WTC11 (cell line): ENCODE measurements at regions not wholly inside any gene's neighbourhood (a gene's known extent, or its start where the extent isn't known, plus 50 kb on each side); places are given as distances from the start of the nearest gene placed in this dataset.

ENCODE experiments used
- ATAC-seq: fragments of 200-7000 bp; cut with Tn5 transposase; 2 replicates; pipeline ENCODE4 v1.10.0; 2021; ENCODE audit warnings: mild to moderate bottlenecking, moderate library complexity
- CTCF ChIA-PET: fragments of 300-600 bp; sonication (Branson Sonifier 250); formaldehyde crosslinking; loops from one replicate; lab custom pipeline; 2021; ENCODE audit warnings: antibody characterized with exemption; lab: Charles Lee
- POLR2A ChIA-PET: fragments of 350-600 bp; sonication (Branson Sonifier 250); formaldehyde crosslinking; loops from one replicate; lab custom pipeline; 2021; ENCODE audit warnings: antibody characterized with exemption; lab: Charles Lee
- DNase-seq: peaks from one replicate; pipeline ENCODE4 v3.0.0; 2021; ENCODE audit warnings: low spot score
- H3K27ac Mint-ChIP-seq: 2 replicates; pipeline ENCODE4 v1.8.0; 2021; ENCODE audit warnings: mixed read lengths
- H3K27me3 Mint-ChIP-seq: 2 replicates; pipeline ENCODE4 v1.8.0; 2021; ENCODE audit warnings: low read depth, mild to moderate bottlenecking, moderate library complexity, mixed read lengths
- H3K36me3 Mint-ChIP-seq: 2 replicates; pipeline ENCODE4 v1.8.0; 2021; ENCODE audit warnings: mixed read lengths
- H3K4me1 Mint-ChIP-seq: 2 replicates; pipeline ENCODE4 v1.8.0; 2022; ENCODE audit warnings: mixed read lengths
- H3K4me3 Mint-ChIP-seq: 2 replicates; pipeline ENCODE4 v1.8.0; 2021; ENCODE audit warnings: mild to moderate bottlenecking, moderate library complexity, mixed read lengths
- H3K9me3 Mint-ChIP-seq: 2 replicates; pipeline ENCODE4 v1.8.0; 2021; ENCODE audit warnings: mixed read lengths
- ELF4 ChIP-seq: sonication (generic); formaldehyde crosslinking; IDR thresholded peaks from 2 replicates; pipeline ENCODE4 v1.8.1; 2022; ENCODE audit warnings: low read depth, mild to moderate bottlenecking, moderate library complexity, missing genetic modification reagents
- ETV6 ChIP-seq: sonication (generic); formaldehyde crosslinking; IDR thresholded peaks from 2 replicates; pipeline ENCODE4 v1.8.1; 2022; ENCODE audit warnings: mild to moderate bottlenecking, missing genetic modification reagents
- FOXJ3 ChIP-seq: sonication (generic); formaldehyde crosslinking; IDR thresholded peaks from 2 replicates; pipeline ENCODE4 v1.9.0; 2021; ENCODE audit warnings: missing genetic modification reagents, mild to moderate bottlenecking, borderline replicate concordance
- GTF2I ChIP-seq: fragments of 250-450 bp; sonication (Bioruptor Pico); conservative IDR thresholded peaks from 2 replicates; pipeline ENCODE4 v1.4.0; 2021; ENCODE audit warnings: mild to moderate bottlenecking
- JAZF1 ChIP-seq: fragments of 250-450 bp; sonication (Bioruptor Pico); IDR thresholded peaks from 2 replicates; pipeline ENCODE4 v1.9.0; 2021; ENCODE audit warnings: moderate library complexity, mild to moderate bottlenecking, inconsistent platforms
- NFYB ChIP-seq: sonication (generic); formaldehyde crosslinking; conservative IDR thresholded peaks from 2 replicates; pipeline ENCODE4 v1.8.0; 2022; ENCODE audit warnings: low read depth, missing genetic modification reagents
- NR2C2 ChIP-seq: sonication (generic); formaldehyde crosslinking; IDR thresholded peaks from 2 replicates; pipeline ENCODE4 v1.8.0; 2022; ENCODE audit warnings: mild to moderate bottlenecking, missing genetic modification reagents
- PRRX2 ChIP-seq: fragments of 250-450 bp; sonication (Bioruptor Pico); IDR thresholded peaks from 2 replicates; pipeline ENCODE4 v1.8.0; 2021; ENCODE audit warnings: mild to moderate bottlenecking
- TCF7 ChIP-seq: sonication (generic); formaldehyde crosslinking; IDR thresholded peaks from 2 replicates; pipeline ENCODE4 v1.8.0; 2022; ENCODE audit warnings: mild to moderate bottlenecking, low read depth, missing genetic modification reagents, moderate library complexity
- TEAD4 ChIP-seq: sonication (generic); formaldehyde crosslinking; IDR thresholded peaks from 2 replicates; pipeline ENCODE4 v1.8.0; 2022; ENCODE audit warnings: mild to moderate bottlenecking, missing genetic modification reagents
- TP53 ChIP-seq: sonication (generic); formaldehyde crosslinking; IDR thresholded peaks from 2 replicates; pipeline ENCODE4 v1.8.1; 2023; ENCODE audit warnings: mild to moderate bottlenecking, missing genetic modification reagents
- ZBTB21 ChIP-seq: sonication (generic); formaldehyde crosslinking; IDR thresholded peaks from 2 replicates; pipeline ENCODE4 v1.8.1; 2023; ENCODE audit warnings: mild to moderate bottlenecking, missing genetic modification reagents, borderline replicate concordance
- ZNF219 ChIP-seq: sonication (generic); formaldehyde crosslinking; IDR thresholded peaks from 2 replicates; pipeline ENCODE4 v1.8.0; 2023; ENCODE audit warnings: missing genetic modification reagents, mild to moderate bottlenecking, borderline replicate concordance
- ZNF671 ChIP-seq: fragments of 250-450 bp; sonication (Bioruptor Pico); IDR thresholded peaks from 2 replicates; pipeline ENCODE4 v1.8.0; 2021; ENCODE audit warnings: mild to moderate bottlenecking
- ZSCAN18 ChIP-seq: fragments of 250-450 bp; sonication (Bioruptor Pico); IDR thresholded peaks from 2 replicates; pipeline ENCODE4 v2.1.2; 2022; ENCODE audit warnings: mild to moderate bottlenecking, moderate library complexity
- TF ChIP-seq, protein P1 (sequence below): sonication (generic); formaldehyde crosslinking; IDR thresholded peaks from 2 replicates; pipeline ENCODE4 v1.8.0; 2023; ENCODE audit warnings: mild to moderate bottlenecking, missing genetic modification reagents
- TF ChIP-seq, protein P2 (sequence below): fragments of 250-450 bp; sonication (Bioruptor Pico); IDR thresholded peaks from 2 replicates; pipeline ENCODE4 v1.9.0; 2021; ENCODE audit warnings: mild to moderate bottlenecking
- TF ChIP-seq, protein P3 (sequence below): sonication (generic); formaldehyde crosslinking; conservative IDR thresholded peaks from 2 replicates; pipeline ENCODE4 v1.8.1; 2023; ENCODE audit warnings: mild to moderate bottlenecking, low read depth, missing genetic modification reagents, moderate library complexity
- TF ChIP-seq, protein P4 (sequence below): sonication (generic); formaldehyde crosslinking; IDR thresholded peaks from 2 replicates; pipeline ENCODE4 v1.8.1; 2022; ENCODE audit warnings: low read depth, mild to moderate bottlenecking, moderate library complexity, missing genetic modification reagents, borderline replicate concordance
- TF ChIP-seq, protein P5 (sequence below): sonication (generic); formaldehyde crosslinking; IDR thresholded peaks from 2 replicates; pipeline ENCODE4 v1.8.0; 2022; ENCODE audit warnings: mild to moderate bottlenecking, missing genetic modification reagents
- TF ChIP-seq, protein P6 (sequence below): sonication (generic); formaldehyde crosslinking; IDR thresholded peaks from 2 replicates; pipeline ENCODE4 v1.8.1; 2023; ENCODE audit warnings: mild to moderate bottlenecking, moderate library complexity, missing genetic modification reagents

DNA sequence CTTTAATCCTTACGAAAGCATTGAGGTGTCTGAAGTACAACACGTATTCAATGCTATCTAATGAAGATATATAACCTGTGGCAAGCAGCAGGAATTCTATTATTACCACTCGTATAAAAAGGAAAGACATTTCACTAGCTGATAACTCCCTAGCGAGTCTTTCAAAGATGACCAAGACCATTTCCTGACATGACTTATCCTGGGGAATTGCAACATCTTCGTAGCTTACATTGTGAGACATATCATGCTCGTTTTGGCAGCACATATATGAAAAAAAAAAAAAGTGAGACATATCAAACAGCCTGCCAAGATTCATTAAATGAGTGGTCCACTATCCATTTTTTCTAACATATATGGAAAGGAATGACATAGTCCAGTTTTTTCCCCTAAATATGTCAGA lies 337.0 kb downstream of the FSCB start (continued):
- TF ChIP-seq, protein P1, sequence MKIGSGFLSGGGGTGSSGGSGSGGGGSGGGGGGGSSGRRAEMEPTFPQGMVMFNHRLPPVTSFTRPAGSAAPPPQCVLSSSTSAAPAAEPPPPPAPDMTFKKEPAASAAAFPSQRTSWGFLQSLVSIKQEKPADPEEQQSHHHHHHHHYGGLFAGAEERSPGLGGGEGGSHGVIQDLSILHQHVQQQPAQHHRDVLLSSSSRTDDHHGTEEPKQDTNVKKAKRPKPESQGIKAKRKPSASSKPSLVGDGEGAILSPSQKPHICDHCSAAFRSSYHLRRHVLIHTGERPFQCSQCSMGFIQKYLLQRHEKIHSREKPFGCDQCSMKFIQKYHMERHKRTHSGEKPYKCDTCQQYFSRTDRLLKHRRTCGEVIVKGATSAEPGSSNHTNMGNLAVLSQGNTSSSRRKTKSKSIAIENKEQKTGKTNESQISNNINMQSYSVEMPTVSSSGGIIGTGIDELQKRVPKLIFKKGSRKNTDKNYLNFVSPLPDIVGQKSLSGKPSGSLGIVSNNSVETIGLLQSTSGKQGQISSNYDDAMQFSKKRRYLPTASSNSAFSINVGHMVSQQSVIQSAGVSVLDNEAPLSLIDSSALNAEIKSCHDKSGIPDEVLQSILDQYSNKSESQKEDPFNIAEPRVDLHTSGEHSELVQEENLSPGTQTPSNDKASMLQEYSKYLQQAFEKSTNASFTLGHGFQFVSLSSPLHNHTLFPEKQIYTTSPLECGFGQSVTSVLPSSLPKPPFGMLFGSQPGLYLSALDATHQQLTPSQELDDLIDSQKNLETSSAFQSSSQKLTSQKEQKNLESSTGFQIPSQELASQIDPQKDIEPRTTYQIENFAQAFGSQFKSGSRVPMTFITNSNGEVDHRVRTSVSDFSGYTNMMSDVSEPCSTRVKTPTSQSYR, result no peak
- TF ChIP-seq ELF4 (CRISPR knock-in tag) (no peak), JAZF1 (CRISPR knock-in tag) (no peak)

DNA sequence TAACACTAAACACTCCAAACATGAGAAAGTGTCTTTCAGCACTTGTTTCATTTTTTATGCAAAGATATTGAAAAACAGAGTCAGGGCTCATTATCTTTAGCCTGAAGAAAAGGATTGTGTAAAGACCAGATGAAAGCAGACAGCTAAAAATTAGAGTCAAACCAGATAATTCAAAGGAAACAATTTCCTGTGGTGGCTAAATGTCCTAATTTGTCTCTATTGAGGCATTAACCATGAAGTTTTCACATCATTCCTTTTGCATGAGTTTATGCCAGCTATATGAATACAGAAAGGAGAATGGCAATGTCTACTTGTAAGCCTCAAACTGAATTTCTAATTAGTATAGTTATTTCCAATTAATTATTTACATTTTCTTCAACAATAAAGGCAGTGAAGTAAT lies 338.5 kb downstream of the FSCB start:
- POLR2A ChIA-PET, result no interaction called here
- no peaks in the 10 kb centered on the region for H3K27me3 Mint-ChIP-seq
- TF ChIP-seq ETV6, result no peak
- TF ChIP-seq TCF7, result no peak
- no peak for TF ChIP-seq PRRX2 (CRISPR knock-in tag)
- TF ChIP-seq TP53 (CRISPR knock-in tag), result no peak
- TF ChIP-seq TEAD4, result no peak
- TF ChIP-seq NR2C2, result no peak
- TF ChIP-seq ZNF671 (CRISPR knock-in tag), result no peak
- TF ChIP-seq FOXJ3 (CRISPR knock-in tag), result no peak
- TF ChIP-seq, protein P2, sequence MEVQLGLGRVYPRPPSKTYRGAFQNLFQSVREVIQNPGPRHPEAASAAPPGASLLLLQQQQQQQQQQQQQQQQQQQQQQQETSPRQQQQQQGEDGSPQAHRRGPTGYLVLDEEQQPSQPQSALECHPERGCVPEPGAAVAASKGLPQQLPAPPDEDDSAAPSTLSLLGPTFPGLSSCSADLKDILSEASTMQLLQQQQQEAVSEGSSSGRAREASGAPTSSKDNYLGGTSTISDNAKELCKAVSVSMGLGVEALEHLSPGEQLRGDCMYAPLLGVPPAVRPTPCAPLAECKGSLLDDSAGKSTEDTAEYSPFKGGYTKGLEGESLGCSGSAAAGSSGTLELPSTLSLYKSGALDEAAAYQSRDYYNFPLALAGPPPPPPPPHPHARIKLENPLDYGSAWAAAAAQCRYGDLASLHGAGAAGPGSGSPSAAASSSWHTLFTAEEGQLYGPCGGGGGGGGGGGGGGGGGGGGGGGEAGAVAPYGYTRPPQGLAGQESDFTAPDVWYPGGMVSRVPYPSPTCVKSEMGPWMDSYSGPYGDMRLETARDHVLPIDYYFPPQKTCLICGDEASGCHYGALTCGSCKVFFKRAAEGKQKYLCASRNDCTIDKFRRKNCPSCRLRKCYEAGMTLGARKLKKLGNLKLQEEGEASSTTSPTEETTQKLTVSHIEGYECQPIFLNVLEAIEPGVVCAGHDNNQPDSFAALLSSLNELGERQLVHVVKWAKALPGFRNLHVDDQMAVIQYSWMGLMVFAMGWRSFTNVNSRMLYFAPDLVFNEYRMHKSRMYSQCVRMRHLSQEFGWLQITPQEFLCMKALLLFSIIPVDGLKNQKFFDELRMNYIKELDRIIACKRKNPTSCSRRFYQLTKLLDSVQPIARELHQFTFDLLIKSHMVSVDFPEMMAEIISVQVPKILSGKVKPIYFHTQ (CRISPR knock-in tag), result no peak
- TF ChIP-seq, protein P3, sequence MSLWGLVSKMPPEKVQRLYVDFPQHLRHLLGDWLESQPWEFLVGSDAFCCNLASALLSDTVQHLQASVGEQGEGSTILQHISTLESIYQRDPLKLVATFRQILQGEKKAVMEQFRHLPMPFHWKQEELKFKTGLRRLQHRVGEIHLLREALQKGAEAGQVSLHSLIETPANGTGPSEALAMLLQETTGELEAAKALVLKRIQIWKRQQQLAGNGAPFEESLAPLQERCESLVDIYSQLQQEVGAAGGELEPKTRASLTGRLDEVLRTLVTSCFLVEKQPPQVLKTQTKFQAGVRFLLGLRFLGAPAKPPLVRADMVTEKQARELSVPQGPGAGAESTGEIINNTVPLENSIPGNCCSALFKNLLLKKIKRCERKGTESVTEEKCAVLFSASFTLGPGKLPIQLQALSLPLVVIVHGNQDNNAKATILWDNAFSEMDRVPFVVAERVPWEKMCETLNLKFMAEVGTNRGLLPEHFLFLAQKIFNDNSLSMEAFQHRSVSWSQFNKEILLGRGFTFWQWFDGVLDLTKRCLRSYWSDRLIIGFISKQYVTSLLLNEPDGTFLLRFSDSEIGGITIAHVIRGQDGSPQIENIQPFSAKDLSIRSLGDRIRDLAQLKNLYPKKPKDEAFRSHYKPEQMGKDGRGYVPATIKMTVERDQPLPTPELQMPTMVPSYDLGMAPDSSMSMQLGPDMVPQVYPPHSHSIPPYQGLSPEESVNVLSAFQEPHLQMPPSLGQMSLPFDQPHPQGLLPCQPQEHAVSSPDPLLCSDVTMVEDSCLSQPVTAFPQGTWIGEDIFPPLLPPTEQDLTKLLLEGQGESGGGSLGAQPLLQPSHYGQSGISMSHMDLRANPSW, result no peak
- no peak for TF ChIP-seq ZSCAN18
- TF ChIP-seq, protein P4, sequence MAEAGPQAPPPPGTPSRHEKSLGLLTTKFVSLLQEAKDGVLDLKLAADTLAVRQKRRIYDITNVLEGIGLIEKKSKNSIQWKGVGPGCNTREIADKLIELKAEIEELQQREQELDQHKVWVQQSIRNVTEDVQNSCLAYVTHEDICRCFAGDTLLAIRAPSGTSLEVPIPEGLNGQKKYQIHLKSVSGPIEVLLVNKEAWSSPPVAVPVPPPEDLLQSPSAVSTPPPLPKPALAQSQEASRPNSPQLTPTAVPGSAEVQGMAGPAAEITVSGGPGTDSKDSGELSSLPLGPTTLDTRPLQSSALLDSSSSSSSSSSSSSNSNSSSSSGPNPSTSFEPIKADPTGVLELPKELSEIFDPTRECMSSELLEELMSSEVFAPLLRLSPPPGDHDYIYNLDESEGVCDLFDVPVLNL, result no peak
- no peak for TF ChIP-seq ZBTB21 (CRISPR knock-in tag)
- TF ChIP-seq, protein P5, sequence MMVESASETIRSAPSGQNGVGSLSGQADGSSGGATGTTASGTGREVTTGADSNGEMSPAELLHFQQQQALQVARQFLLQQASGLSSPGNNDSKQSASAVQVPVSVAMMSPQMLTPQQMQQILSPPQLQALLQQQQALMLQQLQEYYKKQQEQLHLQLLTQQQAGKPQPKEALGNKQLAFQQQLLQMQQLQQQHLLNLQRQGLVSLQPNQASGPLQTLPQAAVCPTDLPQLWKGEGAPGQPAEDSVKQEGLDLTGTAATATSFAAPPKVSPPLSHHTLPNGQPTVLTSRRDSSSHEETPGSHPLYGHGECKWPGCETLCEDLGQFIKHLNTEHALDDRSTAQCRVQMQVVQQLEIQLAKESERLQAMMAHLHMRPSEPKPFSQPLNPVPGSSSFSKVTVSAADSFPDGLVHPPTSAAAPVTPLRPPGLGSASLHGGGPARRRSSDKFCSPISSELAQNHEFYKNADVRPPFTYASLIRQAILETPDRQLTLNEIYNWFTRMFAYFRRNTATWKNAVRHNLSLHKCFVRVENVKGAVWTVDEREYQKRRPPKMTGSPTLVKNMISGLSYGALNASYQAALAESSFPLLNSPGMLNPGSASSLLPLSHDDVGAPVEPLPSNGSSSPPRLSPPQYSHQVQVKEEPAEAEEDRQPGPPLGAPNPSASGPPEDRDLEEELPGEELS (CRISPR knock-in tag), result no peak
- no peak for TF ChIP-seq ZNF219 (CRISPR knock-in tag)
- TF ChIP-seq NFYB (CRISPR knock-in tag), result no peak
- no peak for TF ChIP-seq GTF2I (CRISPR knock-in tag)
- TF ChIP-seq, protein P6, sequence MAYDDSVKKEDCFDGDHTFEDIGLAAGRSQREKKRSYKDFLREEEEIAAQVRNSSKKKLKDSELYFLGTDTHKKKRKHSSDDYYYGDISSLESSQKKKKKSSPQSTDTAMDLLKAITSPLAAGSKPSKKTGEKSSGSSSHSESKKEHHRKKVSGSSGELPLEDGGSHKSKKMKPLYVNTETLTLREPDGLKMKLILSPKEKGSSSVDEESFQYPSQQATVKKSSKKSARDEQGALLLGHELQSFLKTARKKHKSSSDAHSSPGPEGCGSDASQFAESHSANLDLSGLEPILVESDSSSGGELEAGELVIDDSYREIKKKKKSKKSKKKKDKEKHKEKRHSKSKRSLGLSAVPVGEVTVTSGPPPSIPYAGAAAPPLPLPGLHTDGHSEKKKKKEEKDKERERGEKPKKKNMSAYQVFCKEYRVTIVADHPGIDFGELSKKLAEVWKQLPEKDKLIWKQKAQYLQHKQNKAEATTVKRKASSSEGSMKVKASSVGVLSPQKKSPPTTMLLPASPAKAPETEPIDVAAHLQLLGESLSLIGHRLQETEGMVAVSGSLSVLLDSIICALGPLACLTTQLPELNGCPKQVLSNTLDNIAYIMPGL (CRISPR knock-in tag), result no peak

More for the DNA sequence above, 338.5 kb downstream of the FSCB start:
- no peak for ATAC-seq
- H3K9me3 Mint-ChIP-seq, result no peaks in the 10 kb centered on the region
- peaks cover 6% of the 10 kb centered on the region; the same call in 1 of the 2 replicates for H3K4me1 Mint-ChIP-seq
- CTCF ChIA-PET, result no interaction called here
- H3K27ac Mint-ChIP-seq, result no peak overlapping the region
- H3K36me3 Mint-ChIP-seq, result no peaks in the 10 kb centered on the region
- H3K4me3 Mint-ChIP-seq, result no peak overlapping the region
- DNase-seq, result no peak
